ENCODE measurements at regions not wholly inside any gene's neighbourhood (a gene's known extent, or its start where the extent isn't known, plus 50 kb on each side); places are given as distances from the start of the nearest gene placed in this dataset.
"Not testable (repeated sequence)": the region's sequence is repeated elsewhere in the genome, so short reads cannot be mapped to it uniquely, and the experiment has no call there.

DNA sequence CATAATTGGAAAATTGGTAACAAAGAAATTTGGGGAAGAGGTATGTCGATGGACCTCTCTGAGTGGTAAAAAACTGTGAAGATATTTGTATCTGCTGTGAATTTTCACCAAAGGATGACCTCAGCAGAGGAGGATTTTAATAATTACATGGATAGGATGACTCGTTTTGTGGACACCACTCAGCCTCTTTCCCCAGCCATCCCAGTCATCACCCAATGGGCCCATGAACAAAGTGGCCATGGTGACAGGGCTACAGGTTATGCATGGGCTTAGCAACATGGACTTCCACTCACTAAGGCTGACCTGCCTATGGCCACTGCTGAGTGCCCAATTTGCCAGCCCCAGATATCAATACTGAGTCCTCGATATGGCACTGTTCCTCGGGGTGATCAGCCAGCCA lies 577.5 kb upstream of the FBXO33 start:
- no peak for DNase-seq (ENCODE audit: low read depth, low spot score)
- TF ChIP-seq POLR2AphosphoS5 (IDR thresholded peaks at IDR 0.05; ENCODE audit: borderline replicate concordance, low read depth, low read length): no peak
- TF ChIP-seq FOXP2 (optimal IDR thresholded peaks at IDR 0.05; ENCODE audit: control extremely low read depth, extremely low read length, insufficient read depth): no peak
- no peak for TF ChIP-seq EZH2 (IDR thresholded peaks at IDR 0.05)
- H3K9me3 ChIP-seq (ENCODE audit: low read depth, low read length): no peaks in the 10 kb centered on the region
- H3K4me3 ChIP-seq: no peak overlapping the region
- no peak overlapping the region for H3K9ac ChIP-seq (ENCODE audit: insufficient read length)
- H3K36me3 ChIP-seq (ENCODE audit: insufficient read depth, low read length): no peaks in the 10 kb centered on the region
- H3K27ac ChIP-seq: no peak overlapping the region

DNA sequence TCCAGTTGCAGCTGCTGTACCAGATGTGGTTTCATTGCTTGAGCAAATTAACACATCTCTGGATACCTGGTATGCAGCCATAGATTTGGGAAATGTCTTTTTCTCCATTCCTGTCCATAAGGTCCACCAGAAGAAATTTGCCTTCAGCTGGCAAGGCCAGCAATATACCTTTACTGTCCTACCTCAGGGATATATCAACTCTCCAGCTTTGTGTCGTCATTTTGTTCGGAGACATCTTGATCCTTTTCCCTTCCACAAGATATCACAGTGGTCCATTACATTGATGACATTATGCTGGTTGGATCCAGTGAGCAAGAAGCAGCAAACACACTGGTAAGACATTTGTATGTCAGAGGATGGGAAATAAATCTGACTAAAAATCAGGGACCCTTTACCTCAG lies 576.1 kb upstream of the FBXO33 start:
- not testable (repeated sequence) for H3K4me3 ChIP-seq; DNase-seq (ENCODE audit: low read depth, low spot score); H3K27ac ChIP-seq; H3K9ac ChIP-seq (ENCODE audit: insufficient read length); H3K36me3 ChIP-seq (ENCODE audit: insufficient read depth, low read length); H3K9me3 ChIP-seq (ENCODE audit: low read depth, low read length)

DNA sequence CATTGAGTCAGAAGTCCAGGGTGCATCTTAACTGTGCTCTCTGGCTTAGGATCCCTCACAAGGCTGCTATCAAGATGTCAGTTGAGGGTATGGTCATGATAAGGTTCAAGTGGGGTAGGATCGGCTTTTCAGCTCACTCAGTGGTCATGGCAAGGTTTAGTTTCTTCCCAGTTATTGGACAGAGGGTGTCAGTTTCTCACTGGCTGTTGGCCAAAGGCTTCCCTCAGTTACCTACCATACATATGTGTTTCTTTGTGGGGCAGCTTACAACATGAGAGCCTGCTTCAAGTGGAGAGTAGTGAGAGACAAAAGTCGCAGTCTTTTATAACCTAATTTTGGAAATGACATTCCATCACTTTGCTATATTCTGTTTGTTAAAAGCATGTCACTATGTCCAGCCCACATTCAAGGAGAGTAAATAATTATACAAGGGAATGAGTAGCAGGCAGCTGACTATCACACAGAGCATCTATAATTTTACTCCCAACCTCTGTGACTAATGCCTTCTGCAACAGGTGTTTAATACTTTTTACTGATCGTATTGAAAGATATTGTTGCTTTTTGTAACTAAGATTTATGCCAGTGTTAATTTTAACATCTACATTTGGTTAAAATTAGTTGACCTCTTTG lies 572.8 kb upstream of the FBXO33 start:
- H3K4me3 ChIP-seq: no peak overlapping the region
- H3K9me3 ChIP-seq (ENCODE audit: low read depth, low read length): no peaks in the 10 kb centered on the region
- TF ChIP-seq POLR2AphosphoS5 (IDR thresholded peaks at IDR 0.05; ENCODE audit: borderline replicate concordance, low read depth, low read length) (no peak), FOXP2 (optimal IDR thresholded peaks at IDR 0.05; ENCODE audit: control extremely low read depth, extremely low read length, insufficient read depth) (no peak), EZH2 (IDR thresholded peaks at IDR 0.05) (no peak)
- no peaks in the 10 kb centered on the region for H3K36me3 ChIP-seq (ENCODE audit: insufficient read depth, low read length)
- DNase-seq (ENCODE audit: low read depth, low spot score): no peak
- H3K27ac ChIP-seq: no peak overlapping the region
- H3K9ac ChIP-seq (ENCODE audit: insufficient read length): no peak overlapping the region

DNA sequence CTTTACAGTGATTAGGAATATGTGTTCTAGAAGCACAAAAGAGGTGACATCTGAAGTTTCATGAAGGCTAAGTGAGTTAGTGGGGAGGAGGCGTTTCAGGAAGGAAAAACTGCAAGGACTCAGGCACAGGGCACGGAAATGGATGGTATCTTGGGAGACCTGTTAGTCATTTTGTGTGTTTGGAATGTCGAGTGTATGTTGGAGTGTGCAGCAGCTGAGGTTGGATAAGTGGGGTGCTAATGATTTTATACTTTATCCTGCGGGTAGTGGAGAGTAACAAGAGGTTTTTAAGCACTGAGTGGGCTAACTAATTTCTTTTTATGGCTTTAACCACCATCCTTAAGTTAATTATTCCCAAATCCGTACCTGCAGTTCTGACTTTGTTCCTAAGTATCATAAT lies 571.5 kb upstream of the FBXO33 start:
- Histone ChIP-seq H3K4me3 (no peak overlapping the region), H3K27ac (no peak overlapping the region), H3K36me3 (ENCODE audit: insufficient read depth, low read length) (no peaks in the 10 kb centered on the region), H3K9ac (ENCODE audit: insufficient read length) (no peak overlapping the region), H3K9me3 (ENCODE audit: low read depth, low read length) (no peaks in the 10 kb centered on the region)
- DNase-seq (ENCODE audit: low read depth, low spot score): no peak
- TF ChIP-seq EZH2 (IDR thresholded peaks at IDR 0.05): no peak
- TF ChIP-seq POLR2AphosphoS5 (IDR thresholded peaks at IDR 0.05; ENCODE audit: borderline replicate concordance, low read depth, low read length): no peak
- no peak for TF ChIP-seq FOXP2 (optimal IDR thresholded peaks at IDR 0.05; ENCODE audit: control extremely low read depth, extremely low read length, insufficient read depth)

DNA sequence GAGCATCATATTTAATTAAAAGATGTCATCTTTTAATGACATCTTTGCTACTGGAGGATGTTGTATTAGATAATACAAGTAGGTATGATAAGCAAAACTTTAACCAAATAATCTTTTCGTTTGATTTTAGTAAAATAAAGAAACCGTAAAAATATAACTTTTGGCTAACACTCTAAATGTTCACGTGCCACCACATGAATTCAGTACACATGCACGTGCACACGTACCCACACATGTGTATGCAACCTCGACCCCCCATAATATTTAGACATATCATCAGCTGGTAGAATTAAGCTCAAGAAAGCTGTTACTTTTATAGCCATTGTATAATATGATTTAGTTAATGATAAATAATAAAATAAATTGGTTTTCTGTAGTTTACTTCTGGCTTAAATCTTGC lies 566.6 kb upstream of the FBXO33 start:
- no peaks in the 10 kb centered on the region for H3K9me3 ChIP-seq (ENCODE audit: low read depth, low read length)
- no peak overlapping the region for H3K4me3 ChIP-seq
- no peak overlapping the region for H3K9ac ChIP-seq (ENCODE audit: insufficient read length)
- TF ChIP-seq FOXP2 (optimal IDR thresholded peaks at IDR 0.05; ENCODE audit: control extremely low read depth, extremely low read length, insufficient read depth) (no peak), EZH2 (IDR thresholded peaks at IDR 0.05) (no peak), POLR2AphosphoS5 (IDR thresholded peaks at IDR 0.05; ENCODE audit: borderline replicate concordance, low read depth, low read length) (no peak)
- DNase-seq (ENCODE audit: low read depth, low spot score): no peak
- H3K27ac ChIP-seq: no peak overlapping the region
- no peaks in the 10 kb centered on the region for H3K36me3 ChIP-seq (ENCODE audit: insufficient read depth, low read length)

DNA sequence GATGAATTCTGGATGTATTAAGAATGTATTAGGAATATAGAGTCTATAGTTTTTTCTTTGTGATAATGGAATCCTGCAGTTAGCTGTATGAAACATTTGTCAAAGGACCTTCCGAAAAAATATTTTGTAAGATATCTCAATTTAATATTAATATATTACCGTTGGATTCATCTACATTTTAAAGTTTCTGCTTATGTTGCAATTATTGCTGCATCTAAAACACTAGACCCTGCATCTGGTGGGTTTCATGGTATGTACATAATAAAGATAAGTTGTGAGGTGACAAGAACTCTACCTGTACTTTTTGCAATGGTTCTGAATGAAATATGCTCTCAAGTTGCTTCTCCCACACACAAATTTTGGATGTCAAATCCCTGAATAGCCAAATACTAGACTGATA lies 565.9 kb upstream of the FBXO33 start:
- H3K36me3 ChIP-seq (ENCODE audit: insufficient read depth, low read length): no peaks in the 10 kb centered on the region
- H3K4me3 ChIP-seq: no peak overlapping the region
- H3K27ac ChIP-seq: no peak overlapping the region

DNA sequence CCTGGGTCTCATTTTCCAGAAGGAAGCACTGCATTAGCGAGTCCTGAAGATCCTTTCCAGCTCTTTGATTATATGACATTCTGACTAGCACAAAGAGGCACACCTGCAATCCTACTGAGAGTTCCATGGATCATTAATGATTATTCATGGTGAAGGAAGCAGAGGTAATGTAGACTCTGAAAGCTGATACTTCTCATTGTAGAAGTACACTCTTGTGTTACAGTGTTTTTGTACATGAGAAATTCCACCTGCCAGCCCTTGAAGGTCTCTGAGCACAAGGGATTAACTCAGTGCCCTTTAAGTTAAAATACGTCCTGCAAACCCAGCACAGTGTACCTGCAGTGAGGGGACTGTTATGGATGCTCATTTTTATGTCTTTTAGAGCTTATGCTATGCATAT lies 558.8 kb upstream of the FBXO33 start:
- no peak for DNase-seq (ENCODE audit: low read depth, low spot score)
- TF ChIP-seq POLR2AphosphoS5 (IDR thresholded peaks at IDR 0.05; ENCODE audit: borderline replicate concordance, low read depth, low read length) (no peak), EZH2 (IDR thresholded peaks at IDR 0.05) (no peak), FOXP2 (optimal IDR thresholded peaks at IDR 0.05; ENCODE audit: control extremely low read depth, extremely low read length, insufficient read depth) (no peak)
- no peak overlapping the region for H3K27ac ChIP-seq
- H3K36me3 ChIP-seq (ENCODE audit: insufficient read depth, low read length): no peaks in the 10 kb centered on the region
- no peak overlapping the region for H3K4me3 ChIP-seq
- H3K9ac ChIP-seq (ENCODE audit: insufficient read length): no peak overlapping the region
- no peaks in the 10 kb centered on the region for H3K9me3 ChIP-seq (ENCODE audit: low read depth, low read length)

More for the DNA sequence above, 565.9 kb upstream of the FBXO33 start:
- Histone ChIP-seq H3K9ac (ENCODE audit: insufficient read length) (no peak overlapping the region), H3K9me3 (ENCODE audit: low read depth, low read length) (no peaks in the 10 kb centered on the region)
- TF ChIP-seq POLR2AphosphoS5 (IDR thresholded peaks at IDR 0.05; ENCODE audit: borderline replicate concordance, low read depth, low read length) (no peak), EZH2 (IDR thresholded peaks at IDR 0.05) (no peak), FOXP2 (optimal IDR thresholded peaks at IDR 0.05; ENCODE audit: control extremely low read depth, extremely low read length, insufficient read depth) (no peak)
- no peak for DNase-seq (ENCODE audit: low read depth, low spot score)

DNA sequence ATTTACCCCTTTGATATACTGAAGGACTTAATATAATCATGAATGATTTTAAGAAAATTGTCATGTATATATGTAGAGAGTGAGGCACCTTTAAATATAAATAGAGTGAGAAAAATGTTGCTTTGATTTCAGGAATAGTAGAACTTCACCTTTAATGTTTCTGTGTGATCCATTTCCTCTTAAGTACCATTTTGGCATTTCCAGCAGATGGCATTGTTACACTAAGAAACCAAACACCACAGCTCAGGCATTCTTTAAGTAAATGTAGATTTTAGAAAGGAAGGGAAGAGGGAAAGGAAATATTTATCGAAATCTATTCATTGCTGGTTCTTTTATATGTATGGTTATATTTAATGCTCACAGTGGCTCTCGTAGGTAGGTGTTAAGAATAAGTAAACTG lies 556.7 kb upstream of the FBXO33 start:
- Histone ChIP-seq H3K36me3 (ENCODE audit: insufficient read depth, low read length) (no peaks in the 10 kb centered on the region), H3K27ac (no peak overlapping the region), H3K9me3 (ENCODE audit: low read depth, low read length) (no peaks in the 10 kb centered on the region), H3K9ac (ENCODE audit: insufficient read length) (no peak overlapping the region), H3K4me3 (0 out of 2 replicates have a peak overlapping the region, but pooled peaks have one; percentile 14)
- peak; percentile 85 for DNase-seq (ENCODE audit: low read depth, low spot score)
- TF ChIP-seq POLR2AphosphoS5 (IDR thresholded peaks at IDR 0.05; ENCODE audit: borderline replicate concordance, low read depth, low read length): no peak
- no peak for TF ChIP-seq FOXP2 (optimal IDR thresholded peaks at IDR 0.05; ENCODE audit: control extremely low read depth, extremely low read length, insufficient read depth)
- TF ChIP-seq EZH2 (IDR thresholded peaks at IDR 0.05): no peak

DNA sequence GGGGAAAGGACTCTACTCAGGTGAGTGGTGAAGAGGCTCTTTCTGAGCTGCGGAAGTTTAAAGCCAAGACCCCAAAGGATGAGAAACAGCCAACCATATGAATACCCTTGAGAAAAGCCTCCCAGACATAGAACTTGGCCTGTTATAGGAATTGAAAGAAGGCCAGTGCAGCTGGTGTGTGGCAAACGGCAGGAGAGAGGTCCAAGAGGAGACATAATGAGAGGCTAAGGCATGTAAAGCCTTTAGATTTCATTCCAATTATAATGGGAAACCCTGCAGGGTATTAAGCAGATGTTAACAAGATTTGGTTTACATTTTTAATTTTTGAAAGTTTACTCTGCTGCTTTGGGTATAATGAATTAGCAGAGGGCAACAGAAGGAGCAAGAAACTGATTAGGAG lies 552.1 kb upstream of the FBXO33 start:
- TF ChIP-seq POLR2AphosphoS5 (IDR thresholded peaks at IDR 0.05; ENCODE audit: borderline replicate concordance, low read depth, low read length) (no peak), FOXP2 (optimal IDR thresholded peaks at IDR 0.05; ENCODE audit: control extremely low read depth, extremely low read length, insufficient read depth) (no peak), EZH2 (IDR thresholded peaks at IDR 0.05) (no peak)

More for the DNA sequence above, 552.1 kb upstream of the FBXO33 start:
- Histone ChIP-seq H3K9me3 (ENCODE audit: low read depth, low read length) (no peaks in the 10 kb centered on the region), H3K4me3 (no peak overlapping the region), H3K27ac (no peak overlapping the region), H3K9ac (ENCODE audit: insufficient read length) (no peak overlapping the region), H3K36me3 (ENCODE audit: insufficient read depth, low read length) (no peaks in the 10 kb centered on the region)
- DNase-seq (ENCODE audit: low read depth, low spot score): no peak
